GM21528 (cell line): ENCODE measurements at regions not wholly inside any gene's neighbourhood (a gene's known extent, or its start where the extent isn't known, plus 50 kb on each side); places are given as distances from the start of the nearest gene placed in this dataset.
A peak's percentile ranks its signal among the peaks of the same experiment; 100 is the strongest.
"Not testable (repeated sequence)": the region's sequence is repeated elsewhere in the genome, so short reads cannot be mapped to it uniquely, and the experiment has no call there.

ENCODE experiments used
- ATAC-seq: cut with Tn5 transposase; IDR thresholded peaks from one replicate; pipeline ENCODE4 v1.9.1; 2021; ENCODE audit warnings: mild to moderate bottlenecking, moderate library complexity; ENCODE audit not compliant: unreplicated experiment, low FRiP score

DNA sequence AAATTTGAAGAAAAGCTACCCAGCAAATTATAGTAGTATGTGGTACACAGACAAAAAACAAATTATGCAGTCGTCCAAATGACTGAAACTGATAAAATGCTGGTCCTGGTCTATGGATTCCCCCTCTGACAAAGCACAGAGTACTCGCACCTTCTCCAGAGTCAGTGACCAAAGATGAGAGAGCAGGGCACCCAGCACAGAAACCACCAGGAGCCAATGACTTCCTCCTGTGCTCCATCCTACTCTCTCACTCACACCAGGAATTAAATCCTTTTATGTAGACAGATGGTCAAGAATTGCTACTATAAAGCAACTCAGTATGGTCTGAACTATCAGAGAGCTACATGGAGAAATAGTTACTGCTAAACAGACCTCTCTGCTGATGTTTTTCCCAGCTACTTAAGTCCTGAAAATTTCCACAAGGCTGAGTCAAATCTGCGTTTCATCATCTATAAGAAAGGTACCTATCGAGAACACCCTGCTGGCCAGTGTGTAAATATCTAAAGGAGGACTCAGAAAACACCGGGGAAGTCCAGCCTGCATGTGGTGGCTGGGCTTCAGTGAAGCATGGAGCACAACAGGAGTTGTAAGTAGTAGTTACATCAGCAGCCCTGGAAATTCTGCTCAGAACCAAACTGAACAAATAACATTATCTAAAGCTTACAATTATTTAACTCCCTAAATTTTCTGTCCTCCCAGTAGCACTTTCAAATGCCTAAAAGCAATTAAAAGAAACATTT, 84.5 kb upstream of the FBXO28 start:
- ATAC-seq = peak; percentile 78

DNA sequence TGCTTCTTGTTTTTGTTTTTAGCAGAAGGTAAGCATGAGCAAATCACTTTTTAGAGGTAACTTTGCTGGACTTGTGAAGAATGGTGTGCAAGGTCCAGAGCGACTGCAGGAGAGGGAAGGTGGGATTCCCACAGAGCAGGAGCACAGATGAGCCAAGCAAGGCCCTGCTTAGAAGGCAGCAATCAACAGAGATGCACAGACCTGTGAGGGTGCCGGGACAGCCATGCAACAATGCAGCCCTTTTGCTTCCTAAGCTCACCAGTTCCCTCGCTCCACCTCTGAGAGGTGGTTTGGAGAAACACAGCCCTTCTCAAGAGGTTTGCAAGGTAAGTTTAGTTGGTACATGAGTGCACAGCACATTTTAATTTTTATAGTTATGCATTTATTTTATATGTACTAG, 85.1 kb upstream of the FBXO28 start:
- ATAC-seq = not testable (repeated sequence)

DNA sequence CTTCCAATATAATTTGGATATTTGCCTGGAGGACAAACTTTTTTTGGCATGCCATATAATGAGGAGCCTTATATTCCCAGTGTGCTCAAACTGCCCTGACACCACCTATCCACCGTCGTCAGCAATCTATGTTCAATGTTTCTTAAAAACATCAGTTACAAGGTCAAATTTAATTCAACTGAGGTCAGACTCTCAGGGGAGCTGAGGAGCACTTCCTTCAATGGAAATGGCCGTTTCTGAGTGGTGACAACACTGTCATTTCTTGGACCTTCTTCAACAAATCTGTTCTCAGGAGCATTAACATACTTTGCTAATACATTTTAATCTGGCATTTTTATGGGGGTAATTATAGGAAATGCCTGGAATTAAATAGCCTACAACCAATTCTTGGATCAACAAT, 90.8 kb upstream of the FBXO28 start:
- ATAC-seq = not testable (repeated sequence)

DNA sequence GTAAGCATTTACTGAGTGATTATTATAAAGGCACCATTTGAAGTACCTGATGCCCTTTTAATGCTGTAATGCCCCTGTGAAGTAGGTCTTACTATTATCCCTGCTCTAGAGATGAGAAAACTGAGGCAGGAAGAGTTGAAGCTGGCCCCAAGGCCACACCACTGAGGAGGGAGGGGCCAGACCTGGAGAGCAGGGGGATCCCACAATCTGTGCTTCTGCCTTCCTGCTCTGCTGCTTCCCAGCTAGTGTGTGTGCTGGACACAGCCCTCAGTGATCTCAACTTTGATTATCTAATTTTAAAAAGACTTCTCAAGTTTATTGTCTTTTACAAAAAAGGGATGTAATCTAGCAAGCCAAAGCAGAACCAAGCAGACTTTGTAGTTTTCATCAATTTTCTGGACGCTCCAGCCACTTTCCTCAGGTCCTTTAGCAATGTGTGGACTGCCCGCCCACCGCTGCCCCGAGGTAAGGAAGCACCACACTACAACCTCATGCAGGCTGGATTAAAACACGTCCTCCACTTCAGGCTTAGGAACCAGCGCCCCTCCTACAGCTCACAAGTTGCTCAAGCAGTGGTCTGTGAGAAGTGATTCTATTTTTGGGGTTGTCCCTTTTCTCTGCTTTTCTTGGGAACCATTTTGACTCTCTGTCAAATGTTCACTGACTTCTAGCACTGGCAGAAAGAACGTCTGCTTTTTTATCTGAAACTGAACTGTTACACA, 91.5 kb upstream of the FBXO28 start:
- not testable (repeated sequence) for ATAC-seq

DNA sequence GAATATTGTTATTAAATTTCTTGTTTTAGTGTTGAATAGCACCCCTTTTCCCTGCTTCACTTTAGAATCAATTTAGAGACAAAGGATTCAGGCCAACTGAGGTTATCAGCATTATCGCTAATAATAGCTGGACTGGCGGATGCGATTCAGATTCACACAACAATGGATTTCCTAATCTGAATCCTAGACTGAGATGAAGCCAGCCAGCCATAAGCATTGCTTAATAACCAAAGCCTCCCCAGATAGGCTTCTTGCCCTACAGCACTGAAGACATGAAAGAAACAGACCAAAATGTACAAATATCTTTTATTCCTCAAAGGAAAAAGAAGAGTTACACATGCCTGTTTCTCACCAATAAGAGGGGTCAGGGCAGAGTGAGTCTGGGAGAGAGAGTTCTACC, 94.0 kb upstream of the FBXO28 start:
- ATAC-seq = not testable (repeated sequence)

DNA sequence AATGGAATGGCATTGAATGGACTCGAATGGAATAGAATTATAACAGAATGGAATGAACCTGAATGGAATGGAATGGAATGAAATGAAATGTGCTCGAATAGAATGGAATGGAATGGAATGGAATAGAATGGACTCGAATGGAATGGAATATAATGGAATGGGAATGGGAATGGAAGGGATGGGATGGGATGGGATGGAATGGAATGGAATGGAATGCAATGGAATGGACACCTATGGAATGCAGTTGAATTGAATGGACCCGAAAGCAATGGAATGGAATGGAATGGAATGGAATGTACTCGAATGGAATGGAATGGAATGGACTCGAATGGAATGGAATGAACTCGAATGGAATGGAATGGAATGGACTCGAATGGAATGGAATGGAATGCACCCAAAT, 98.1 kb upstream of the FBXO28 start:
- ATAC-seq = not testable (repeated sequence)

DNA sequence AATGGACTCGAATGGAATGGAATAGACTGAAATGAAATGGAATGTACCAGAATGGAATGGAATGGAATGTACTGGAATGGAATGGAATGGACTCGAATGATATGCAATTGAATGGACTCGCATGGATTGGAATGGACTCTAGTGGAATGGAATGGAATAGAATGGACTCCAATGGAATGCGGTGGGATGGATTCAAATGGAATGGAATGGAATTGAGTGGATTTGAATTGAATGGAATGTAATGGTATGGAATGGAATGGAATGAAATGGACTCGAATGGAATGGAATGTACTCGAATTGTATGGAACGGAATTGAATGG, 99.6 kb upstream of the FBXO28 start:
- no peak for ATAC-seq

DNA sequence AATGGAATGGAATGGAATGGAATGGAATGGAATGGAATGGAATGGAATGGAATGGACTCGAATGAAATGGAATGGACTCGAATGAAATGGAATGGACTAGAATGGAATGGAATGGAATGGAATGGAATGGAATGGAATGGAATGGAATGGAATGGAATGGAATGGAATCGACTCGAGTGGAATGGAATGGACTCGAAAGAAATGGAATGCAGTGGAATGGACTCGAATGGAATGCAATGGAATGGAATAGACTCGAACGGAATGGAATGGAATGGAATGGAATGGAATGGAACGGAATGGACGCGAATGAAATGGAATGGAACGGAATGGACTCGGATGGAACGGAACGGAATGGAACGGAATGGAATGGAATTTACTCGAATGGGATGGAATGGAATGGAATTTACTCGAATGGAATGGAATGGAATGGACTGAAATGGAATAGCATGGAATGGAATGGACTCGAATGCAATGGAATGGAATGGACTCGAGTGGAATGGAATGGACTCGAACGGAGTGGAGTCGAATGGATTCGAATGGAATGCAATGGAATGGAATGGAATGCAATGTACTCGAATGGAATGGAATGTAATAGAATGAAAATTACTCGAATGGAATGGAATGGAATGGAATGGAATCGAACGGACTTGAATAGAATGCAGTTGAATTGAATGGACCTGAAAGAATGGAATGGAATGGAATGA, 100.1 kb upstream of the FBXO28 start:
- ATAC-seq = not testable (repeated sequence)

DNA sequence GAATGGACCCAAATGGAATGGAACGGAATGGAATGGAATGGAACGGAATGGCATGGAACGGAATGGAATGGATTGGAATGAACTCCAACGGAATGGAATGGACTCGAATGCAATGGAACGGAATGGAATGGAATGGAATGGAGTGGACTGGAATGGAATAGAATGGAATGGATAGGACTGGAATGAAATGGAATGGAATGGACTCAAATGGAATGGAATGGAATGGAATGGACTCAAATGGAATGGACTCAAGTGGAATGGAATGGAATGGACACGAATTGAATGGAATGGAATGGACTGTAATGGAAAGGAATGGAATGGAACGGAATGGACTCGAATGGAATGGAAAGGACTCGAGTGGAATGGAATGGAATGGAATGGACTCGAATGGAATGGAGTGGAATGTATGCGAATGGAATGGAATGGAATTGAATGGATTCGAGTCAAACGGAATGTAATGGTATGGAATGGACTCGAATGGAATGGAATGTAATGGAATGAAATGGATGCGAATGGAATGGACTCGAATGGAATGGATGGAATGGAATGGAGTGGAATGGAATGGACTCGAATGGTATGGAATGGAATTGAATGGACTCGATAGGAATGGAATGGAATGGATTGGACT, 101.0 kb upstream of the FBXO28 start:
- not testable (repeated sequence) for ATAC-seq

DNA sequence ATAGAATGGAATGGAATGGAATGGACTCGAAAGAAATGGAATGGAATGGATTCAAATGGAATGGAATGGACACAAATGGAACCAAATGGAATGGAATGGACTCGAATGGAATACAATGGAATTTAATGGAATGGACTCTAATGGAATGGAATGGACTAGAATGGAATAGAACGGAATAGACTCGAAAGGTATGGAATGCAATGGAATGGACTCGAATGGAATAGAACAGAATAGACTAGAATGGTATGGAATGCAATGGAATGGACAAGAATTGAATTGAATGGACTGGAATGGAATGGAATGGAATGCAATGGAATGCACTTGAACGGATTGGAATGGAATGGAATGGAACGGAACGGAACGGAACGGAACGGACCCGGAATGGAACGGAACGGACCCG, 101.7 kb upstream of the FBXO28 start:
- ATAC-seq = not testable (repeated sequence)

DNA sequence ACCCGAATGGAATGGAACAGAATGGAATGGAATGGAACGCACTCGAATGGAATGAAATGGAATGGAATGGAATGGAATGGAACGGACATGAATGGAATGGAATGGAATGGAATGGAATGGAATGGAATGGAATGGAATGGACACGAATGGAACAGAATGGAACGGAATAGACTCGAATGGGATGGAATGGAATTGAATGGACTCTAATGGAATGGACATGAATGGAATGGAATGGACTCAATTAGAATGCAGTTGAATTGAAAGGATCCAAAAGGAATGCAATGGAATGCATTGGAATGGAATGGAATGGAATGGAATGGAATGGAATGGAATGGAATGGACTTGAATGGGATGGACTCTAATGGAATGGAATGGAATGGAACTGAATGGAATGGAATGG, 102.2 kb upstream of the FBXO28 start:
- ATAC-seq = not testable (repeated sequence)

DNA sequence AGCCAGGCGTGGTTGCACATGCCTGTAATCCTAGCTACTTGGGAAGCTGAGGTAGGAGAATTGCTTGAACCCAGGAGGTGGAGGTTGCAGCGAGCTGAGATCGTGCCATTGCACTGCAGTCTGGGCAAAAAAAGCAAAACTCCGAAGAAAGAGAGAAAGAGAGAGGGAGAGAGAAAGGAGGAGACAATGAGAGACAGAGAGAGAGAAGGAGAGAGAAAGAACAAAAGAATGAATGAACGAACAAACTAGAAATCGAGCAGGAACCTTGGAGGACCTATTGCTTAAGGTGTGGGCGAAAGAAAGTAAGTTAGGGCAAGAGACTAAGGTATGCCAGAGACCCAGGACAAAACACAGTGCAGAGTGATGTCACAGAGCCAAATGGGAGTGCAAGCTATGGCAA, 102.8 kb upstream of the FBXO28 start:
- not testable (repeated sequence) for ATAC-seq

DNA sequence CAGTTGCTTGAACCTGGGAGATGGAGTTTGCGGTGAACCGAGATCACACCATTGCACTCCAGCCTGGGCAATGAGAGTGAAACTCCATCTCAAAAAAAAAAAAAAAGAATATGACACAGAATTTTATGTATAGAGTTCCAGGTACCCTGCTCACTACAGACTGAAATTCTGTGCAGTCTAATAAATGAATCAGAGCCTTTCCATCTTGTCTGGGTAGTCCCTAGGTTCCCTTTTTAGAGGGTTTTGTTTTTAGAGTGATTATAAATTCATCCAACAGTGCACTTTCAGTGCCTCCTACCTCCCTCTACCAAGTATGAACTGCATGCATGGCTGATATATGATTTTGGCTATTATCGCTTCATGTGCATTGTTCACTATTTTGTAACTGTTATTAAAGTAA, 107.9 kb upstream of the FBXO28 start:
- not testable (repeated sequence) for ATAC-seq

DNA sequence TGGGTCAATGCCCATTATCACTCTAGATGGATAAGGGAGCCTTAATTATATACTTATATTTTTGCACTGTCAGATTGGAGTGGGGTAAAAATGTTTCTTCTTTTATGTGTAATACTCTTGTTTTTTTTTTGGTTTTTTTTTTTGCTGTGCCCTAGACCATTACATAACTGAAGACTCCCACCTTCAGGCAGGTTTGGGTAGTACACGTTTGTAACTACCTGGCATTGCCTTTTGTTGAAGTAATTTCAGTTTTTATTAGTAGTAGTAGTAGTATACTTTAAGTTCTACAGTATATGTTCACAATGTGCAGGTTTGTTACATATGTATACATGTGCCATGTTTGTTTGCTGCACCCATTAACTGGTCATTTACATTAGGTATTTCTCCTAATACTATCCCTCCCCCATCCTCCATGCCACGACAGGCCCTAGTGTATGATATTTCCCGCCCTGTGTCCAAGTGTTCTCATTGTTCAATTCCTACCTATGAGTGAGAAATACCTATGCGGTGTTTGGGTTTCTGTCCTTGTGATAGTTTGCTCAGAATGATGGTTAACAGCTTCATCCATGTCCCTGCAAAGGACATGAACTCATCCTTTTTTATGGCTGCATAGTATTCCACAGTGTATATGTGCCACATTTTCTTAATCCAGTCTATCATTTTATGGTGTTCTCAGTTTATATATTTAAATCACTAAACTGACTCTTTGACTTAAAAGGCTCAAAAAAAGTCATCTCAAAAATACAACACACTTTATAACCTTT, 109.2 kb upstream of the FBXO28 start:
- ATAC-seq = not testable (repeated sequence)

DNA sequence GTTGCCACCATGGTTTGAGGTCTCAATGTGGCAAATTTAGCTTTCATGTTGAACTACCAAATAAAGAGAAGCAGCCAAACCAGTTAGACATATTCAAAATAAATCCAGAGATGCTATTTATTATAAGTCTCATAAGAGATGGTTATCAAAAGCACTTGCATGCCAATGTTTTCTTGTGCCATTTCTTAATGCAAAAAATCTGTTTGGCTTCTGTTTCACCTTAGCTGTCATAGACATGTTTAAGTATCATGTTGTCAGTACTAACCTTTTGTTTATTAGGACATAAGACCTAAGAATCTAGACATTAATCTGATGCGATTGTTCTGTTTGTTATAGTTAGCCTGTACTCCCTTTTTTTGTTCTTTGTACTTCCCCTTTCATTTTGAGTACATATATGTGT, 110.0 kb upstream of the FBXO28 start:
- not testable (repeated sequence) for ATAC-seq

DNA sequence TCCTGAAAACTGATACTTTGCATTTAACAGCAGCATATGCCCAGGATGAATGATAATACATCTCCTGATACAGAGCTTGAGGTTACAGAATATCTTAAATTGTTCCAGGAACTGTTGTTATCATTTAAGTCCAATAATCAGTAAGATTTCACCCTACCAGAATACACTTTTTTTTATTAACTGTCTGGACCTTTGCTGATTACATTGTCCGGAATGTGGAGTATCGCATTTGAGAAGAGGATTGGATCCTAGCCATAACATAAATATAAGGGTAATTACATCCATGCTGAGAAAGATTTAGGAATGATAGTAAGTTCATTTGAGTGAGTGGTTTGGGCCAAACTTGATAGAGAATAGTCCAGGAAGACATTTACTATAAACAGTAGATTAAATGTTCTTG, 112.2 kb upstream of the FBXO28 start:
- not testable (repeated sequence) for ATAC-seq

DNA sequence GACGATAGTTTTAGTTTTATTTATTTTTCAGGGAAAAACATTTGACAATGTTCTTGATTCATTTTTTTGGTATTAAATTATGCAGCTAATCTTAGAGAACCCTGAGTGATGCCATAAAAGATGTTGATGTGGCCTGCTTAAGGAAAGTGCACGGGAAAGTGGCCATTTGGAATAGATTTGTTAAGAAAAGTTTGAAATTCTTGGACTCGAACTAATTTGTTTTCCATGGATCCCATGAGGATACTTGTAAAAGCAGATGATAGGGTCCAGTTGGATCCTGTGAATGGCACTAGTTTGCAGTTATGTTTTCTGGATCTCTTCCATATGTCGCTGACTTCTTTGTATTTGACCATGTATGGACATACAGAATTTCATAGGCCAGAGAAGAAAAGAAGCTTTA, 114.2 kb upstream of the FBXO28 start:
- not testable (repeated sequence) for ATAC-seq

DNA sequence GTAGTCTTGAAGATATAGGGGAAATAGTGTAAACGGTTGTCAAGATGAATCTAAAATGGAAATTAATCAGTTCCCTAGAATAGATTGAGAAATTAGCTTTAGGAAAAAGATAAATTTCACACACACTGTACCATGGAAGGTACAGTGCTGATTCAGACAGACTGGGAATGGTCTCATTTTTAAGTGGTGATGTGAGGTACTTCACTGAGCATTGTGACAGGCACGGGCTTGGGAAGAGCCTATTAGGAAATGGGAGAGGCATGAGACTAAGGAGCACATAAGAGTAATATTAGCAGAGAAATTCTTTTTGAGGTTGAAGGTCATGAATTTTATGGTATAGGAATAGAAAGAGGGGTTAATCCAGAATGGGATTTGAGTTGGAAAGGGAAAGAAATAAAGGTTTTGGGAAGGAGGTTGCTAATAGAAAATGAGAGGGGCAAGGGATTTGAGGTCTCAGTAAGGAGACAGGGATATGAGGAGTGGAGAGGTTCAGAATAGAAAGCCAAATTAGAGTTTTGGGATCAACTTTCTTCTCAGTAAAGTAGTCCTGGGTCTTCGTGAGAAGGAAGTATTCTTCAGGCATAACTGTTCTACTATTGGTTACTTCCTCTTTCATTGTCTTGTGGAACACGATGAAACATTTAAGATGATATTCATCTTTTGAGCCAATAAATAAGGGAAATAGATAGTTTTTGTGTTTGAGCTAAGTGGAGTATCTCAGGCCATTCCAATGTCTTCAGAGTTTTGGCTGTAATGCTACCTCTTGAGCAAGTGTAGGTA, 115.0 kb upstream of the FBXO28 start:
- not testable (repeated sequence) for ATAC-seq

DNA sequence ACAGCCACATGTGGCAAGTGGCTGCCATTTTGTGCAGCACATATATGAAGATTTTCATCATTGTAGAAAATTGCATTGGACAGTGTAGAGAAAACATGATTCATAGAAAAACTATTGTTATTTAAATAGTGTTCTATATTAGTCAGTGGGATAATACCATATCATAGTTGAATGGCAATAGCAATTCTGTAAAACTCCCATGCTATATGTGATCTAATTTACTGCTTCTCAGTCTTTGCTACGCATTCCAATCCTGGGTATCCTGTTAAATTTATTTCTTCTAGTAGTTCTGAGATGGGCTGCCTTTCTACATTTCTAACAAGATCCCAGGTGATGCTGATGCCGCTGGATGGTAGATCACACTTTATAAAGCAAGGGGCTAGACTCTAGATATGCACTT, 117.5 kb upstream of the FBXO28 start:
- not testable (repeated sequence) for ATAC-seq
